PC-3 (cell line): ENCODE measurements at regions not wholly inside any gene's neighbourhood (a gene's known extent, or its start where the extent isn't known, plus 50 kb on each side); places are given as distances from the start of the nearest gene placed in this dataset.

Experiments
- ATAC-seq: fragments of 200-7000 bp; cut with Tn5 transposase; 2 replicates; pipeline ENCODE4 v1.9.1; 2020; ENCODE audit warnings: mild to moderate bottlenecking, moderate library complexity
- BruUV-seq: library from RNA; stranded (reverse); fragments of 400-500 nt; replicated peaks from 2 replicates; lab custom pipeline; 2021; lab: Mats Ljungman, UMichigan
- CTCF ChIA-PET: fragments of 300-600 bp; sonication (Branson Sonifier 250); formaldehyde crosslinking; loops from one replicate; lab custom pipeline; 2022; ENCODE audit warnings: antibody characterized with exemption; lab: Charles Lee
- POLR2A ChIA-PET: fragments of 300-600 bp; sonication (Branson Sonifier 250); formaldehyde crosslinking; loops from one replicate; lab custom pipeline; 2022; ENCODE audit warnings: antibody characterized with exemption; ENCODE audit not compliant: unreplicated experiment; lab: Charles Lee
- DNase-seq: peaks from one replicate; pipeline ENCODE4 v3.0.0-alpha.2; 2015
- H2AFZ ChIP-seq: fragments of 300-600 bp; sonication (generic); 2 replicates; pipeline ENCODE4 v1.6.0; 2016; ENCODE audit warnings: antibody characterized with exemption, low read length
- H3F3A ChIP-seq: fragments of 300-600 bp; sonication (generic); one replicate; pipeline ENCODE4 v1.6.0; 2017; ENCODE audit warnings: antibody characterized with exemption, low read length, control low read depth, mild to moderate bottlenecking; ENCODE audit not compliant: unreplicated experiment
- H3K27ac ChIP-seq: fragments of 300-600 bp; sonication (generic); 2 replicates; pipeline ENCODE4 v1.5.1; 2016; ENCODE audit warnings: mild to moderate bottlenecking, low read length
- H3K27me3 ChIP-seq: fragments of 300-600 bp; sonication (generic); 2 replicates; pipeline ENCODE4 v1.6.1; 2016; ENCODE audit warnings: low read length, mixed read lengths
- H3K36me3 ChIP-seq: fragments of 300-600 bp; sonication (generic); 2 replicates; pipeline ENCODE4 v1.6.1; 2016; ENCODE audit warnings: low read depth, mixed run types, low read length, mixed read lengths
- H3K4me1 ChIP-seq: fragments of 300-600 bp; sonication (generic); 2 replicates; pipeline ENCODE4 v1.5.1; 2016; ENCODE audit warnings: low read length; ENCODE audit not compliant: insufficient read depth
- H3K4me2 ChIP-seq: fragments of 300-600 bp; sonication (generic); 2 replicates; pipeline ENCODE4 v1.6.0; 2016; ENCODE audit warnings: low read length
- H3K4me3 ChIP-seq: fragments of 300-600 bp; sonication (generic); 2 replicates; pipeline ENCODE4 v1.5.1; 2016; ENCODE audit warnings: mild to moderate bottlenecking, low read length, mixed read lengths
- H3K79me2 ChIP-seq: fragments of 300-600 bp; sonication (generic); 2 replicates; pipeline ENCODE4 v1.6.1; 2017; ENCODE audit warnings: low read length, mixed read lengths
- H3K9ac ChIP-seq: fragments of 300-600 bp; sonication (generic); 2 replicates; pipeline ENCODE4 v1.6.0; 2016; ENCODE audit warnings: mild to moderate bottlenecking, low read length
- H3K9me2 ChIP-seq: fragments of 300-600 bp; sonication (generic); replicated peaks from 2 replicates; pipeline ENCODE4 v1.6.1; 2016; ENCODE audit warnings: mixed run types, low read length, mixed read lengths
- H3K9me3 ChIP-seq: fragments of 300-600 bp; sonication (generic); 2 replicates; pipeline ENCODE4 v1.6.1; 2016; ENCODE audit warnings: low read length, mixed read lengths
- H4K20me1 ChIP-seq: fragments of 300-600 bp; sonication (generic); 2 replicates; pipeline ENCODE4 v1.6.1; 2016; ENCODE audit warnings: low read length, mixed read lengths
- EZH2 ChIP-seq: fragments of 300-600 bp; sonication (generic); IDR thresholded peaks from one replicate; pipeline ENCODE4 v1.6.1; 2017; ENCODE audit warnings: antibody characterized with exemption, mild to moderate bottlenecking, low read length; ENCODE audit not compliant: unreplicated experiment
- EZH2phosphoT487 ChIP-seq: fragments of 300-600 bp; sonication (generic); IDR thresholded peaks from 2 replicates; pipeline ENCODE4 v1.6.1; 2018; ENCODE audit warnings: mild to moderate bottlenecking, antibody characterized with exemption, low read length, borderline replicate concordance
- intact Hi-C: fragments of 100-400 bp; cut with micrococcal nuclease; formaldehyde crosslinking; loops from 2 replicates; pipeline ENCODE4 v1.9.0; 2023
- TF ChIP-seq, protein P1 (sequence below): fragments of 300-600 bp; sonication (generic); conservative IDR thresholded peaks from 2 replicates; pipeline ENCODE4 v1.5.1; 2017; ENCODE audit warnings: antibody characterized with exemption, low read depth, mild to moderate bottlenecking, low read length

DNA sequence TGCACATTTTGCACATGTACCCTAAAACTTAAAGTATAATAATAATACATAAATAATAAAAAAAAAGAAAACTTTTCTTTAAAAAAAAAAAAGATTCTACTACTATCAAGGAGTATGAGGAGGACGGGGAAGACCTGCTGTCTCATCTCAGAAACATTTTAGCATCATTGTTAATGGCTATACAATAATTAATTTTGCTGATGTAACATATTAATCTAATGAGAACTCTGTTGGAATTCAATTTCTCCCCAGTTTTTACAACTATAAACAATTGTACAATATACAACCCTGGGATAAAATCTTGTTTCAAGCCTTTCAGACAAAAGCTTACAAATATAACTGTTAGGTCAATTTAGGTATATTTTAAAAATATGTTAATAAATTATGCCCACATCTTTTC lies 139.0 kb upstream of the GRIN3A start:
- DNase-seq (no peak), ATAC-seq (no peak)
- no peak for TF ChIP-seq EZH2
- TF ChIP-seq, protein P1, sequence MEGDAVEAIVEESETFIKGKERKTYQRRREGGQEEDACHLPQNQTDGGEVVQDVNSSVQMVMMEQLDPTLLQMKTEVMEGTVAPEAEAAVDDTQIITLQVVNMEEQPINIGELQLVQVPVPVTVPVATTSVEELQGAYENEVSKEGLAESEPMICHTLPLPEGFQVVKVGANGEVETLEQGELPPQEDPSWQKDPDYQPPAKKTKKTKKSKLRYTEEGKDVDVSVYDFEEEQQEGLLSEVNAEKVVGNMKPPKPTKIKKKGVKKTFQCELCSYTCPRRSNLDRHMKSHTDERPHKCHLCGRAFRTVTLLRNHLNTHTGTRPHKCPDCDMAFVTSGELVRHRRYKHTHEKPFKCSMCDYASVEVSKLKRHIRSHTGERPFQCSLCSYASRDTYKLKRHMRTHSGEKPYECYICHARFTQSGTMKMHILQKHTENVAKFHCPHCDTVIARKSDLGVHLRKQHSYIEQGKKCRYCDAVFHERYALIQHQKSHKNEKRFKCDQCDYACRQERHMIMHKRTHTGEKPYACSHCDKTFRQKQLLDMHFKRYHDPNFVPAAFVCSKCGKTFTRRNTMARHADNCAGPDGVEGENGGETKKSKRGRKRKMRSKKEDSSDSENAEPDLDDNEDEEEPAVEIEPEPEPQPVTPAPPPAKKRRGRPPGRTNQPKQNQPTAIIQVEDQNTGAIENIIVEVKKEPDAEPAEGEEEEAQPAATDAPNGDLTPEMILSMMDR = no peak
- no peak for TF ChIP-seq EZH2phosphoT487
- no peak overlapping the region for H3K4me3 ChIP-seq
- H2AFZ ChIP-seq = no peak overlapping the region
- H3K27ac ChIP-seq = no peak overlapping the region
- BruUV-seq = no TSS peak
- H3K9ac ChIP-seq = no peak overlapping the region
- POLR2A ChIA-PET = no interaction called here
- no peaks in the 10 kb centered on the region for H3F3A ChIP-seq
- no peaks in the 10 kb centered on the region for H3K79me2 ChIP-seq
- no peaks in the 10 kb centered on the region for H3K9me3 ChIP-seq
- CTCF ChIA-PET = no interaction called here
- H3K4me2 ChIP-seq = no peak overlapping the region
- H3K27me3 ChIP-seq = no peaks in the 10 kb centered on the region
- intact Hi-C loops = no loop called here
- H3K9me2 ChIP-seq = no peaks in the 10 kb centered on the region
- H3K36me3 ChIP-seq = no peaks in the 10 kb centered on the region
- H3K4me1 ChIP-seq = no peaks in the 10 kb centered on the region
- H4K20me1 ChIP-seq = no peaks in the 10 kb centered on the region

DNA sequence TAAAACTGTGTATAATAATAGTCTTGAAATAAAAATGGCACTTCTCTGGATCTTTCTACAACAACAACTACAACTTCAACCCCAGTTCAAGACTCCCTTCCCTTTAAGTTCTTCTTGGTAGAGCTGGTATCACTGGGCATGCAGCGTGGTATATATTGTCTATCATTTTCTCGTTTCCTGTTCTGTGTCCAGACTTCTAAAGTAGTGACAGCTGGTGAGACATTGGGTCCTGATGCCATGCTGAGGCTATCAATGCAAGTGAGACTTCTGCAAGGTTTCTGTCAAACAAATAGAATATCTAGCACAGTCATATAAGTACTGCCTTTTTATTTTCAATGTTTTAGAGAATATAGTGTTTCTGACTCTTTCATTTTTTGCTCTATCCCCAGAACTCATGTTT lies 123.0 kb upstream of the GRIN3A start:
- Histone ChIP-seq H3K9me2 (no peaks in the 10 kb centered on the region), H3K9ac (no peak overlapping the region), H3K36me3 (no peaks in the 10 kb centered on the region), H3F3A (no peaks in the 10 kb centered on the region), H3K4me2 (no peak overlapping the region), H3K9me3 (no peaks in the 10 kb centered on the region), H3K4me3 (no peak overlapping the region), H3K27ac (no peak overlapping the region), H3K4me1 (no peaks in the 10 kb centered on the region), H3K79me2 (no peaks in the 10 kb centered on the region), H2AFZ (no peak overlapping the region), H3K27me3 (no peaks in the 10 kb centered on the region), H4K20me1 (no peaks in the 10 kb centered on the region)
- TF ChIP-seq EZH2phosphoT487 (no peak), EZH2 (no peak)
- TF ChIP-seq, protein P1 = no peak
- no peak for ATAC-seq
- CTCF ChIA-PET = no interaction called here
- no peak for DNase-seq
- BruUV-seq = no TSS peak
- POLR2A ChIA-PET = no interaction called here
- intact Hi-C loops = no loop called here

DNA sequence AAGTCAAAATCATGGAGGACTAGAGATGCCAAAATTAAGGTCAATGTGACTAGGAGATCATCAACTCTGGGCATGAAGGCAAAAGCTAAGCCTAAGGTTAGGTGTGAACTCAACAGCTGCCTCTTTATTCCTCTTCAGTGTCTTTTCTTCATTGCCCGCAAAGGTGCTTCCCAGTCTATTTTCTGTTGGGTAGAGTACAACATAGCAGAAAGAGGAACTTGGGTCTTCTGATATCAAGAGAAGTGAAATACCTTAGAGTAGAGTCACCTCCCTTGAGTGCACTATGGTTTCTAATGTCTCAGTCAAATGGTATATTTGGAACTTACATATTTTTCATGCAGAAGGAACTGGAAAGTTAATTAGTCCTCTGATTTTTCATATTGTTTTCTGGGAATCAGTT lies 122.5 kb upstream of the GRIN3A start:
- Histone ChIP-seq H3K9me3 (no peaks in the 10 kb centered on the region), H2AFZ (no peak overlapping the region), H3K27me3 (no peaks in the 10 kb centered on the region), H3K79me2 (no peaks in the 10 kb centered on the region), H3K4me3 (no peak overlapping the region), H3K4me1 (no peaks in the 10 kb centered on the region), H3K36me3 (no peaks in the 10 kb centered on the region), H3K4me2 (no peak overlapping the region), H4K20me1 (no peaks in the 10 kb centered on the region), H3K27ac (no peak overlapping the region), H3K9ac (no peak overlapping the region), H3F3A (no peaks in the 10 kb centered on the region), H3K9me2 (no peaks in the 10 kb centered on the region)
- intact Hi-C loops = no loop called here
- no peak for TF ChIP-seq EZH2
- TF ChIP-seq, protein P1 = no peak
- TF ChIP-seq EZH2phosphoT487 = no peak
- DNase-seq (no peak), ATAC-seq (no peak)
- CTCF ChIA-PET = no interaction called here
- no TSS peak for BruUV-seq
- POLR2A ChIA-PET = no interaction called here
